ENCODE measurements at regions not wholly inside any gene's neighbourhood (a gene's known extent, or its start where the extent isn't known, plus 50 kb on each side); places are given as distances from the start of the nearest gene placed in this dataset.

DNA sequence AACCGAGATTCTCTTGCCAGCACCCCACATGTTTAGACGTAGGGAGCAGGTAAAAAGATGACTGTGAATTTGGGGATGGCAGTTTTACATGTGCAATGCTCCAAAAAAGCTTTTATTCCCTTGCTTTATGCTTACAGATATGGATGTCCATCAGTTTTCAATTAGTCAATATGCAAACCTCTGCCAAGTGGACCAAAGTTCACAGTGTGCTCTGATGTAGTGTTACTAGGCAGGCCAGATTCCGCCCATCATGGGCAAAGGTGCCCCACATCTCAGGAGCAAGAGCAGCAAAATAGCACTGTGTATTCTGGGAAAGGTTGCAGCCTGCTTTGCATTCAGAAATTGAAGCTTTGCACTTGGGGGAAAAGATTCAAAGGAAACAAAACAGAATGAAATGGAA lies 329.7 kb upstream of the ZEB2 start:
- no peak for DNase-seq

DNA sequence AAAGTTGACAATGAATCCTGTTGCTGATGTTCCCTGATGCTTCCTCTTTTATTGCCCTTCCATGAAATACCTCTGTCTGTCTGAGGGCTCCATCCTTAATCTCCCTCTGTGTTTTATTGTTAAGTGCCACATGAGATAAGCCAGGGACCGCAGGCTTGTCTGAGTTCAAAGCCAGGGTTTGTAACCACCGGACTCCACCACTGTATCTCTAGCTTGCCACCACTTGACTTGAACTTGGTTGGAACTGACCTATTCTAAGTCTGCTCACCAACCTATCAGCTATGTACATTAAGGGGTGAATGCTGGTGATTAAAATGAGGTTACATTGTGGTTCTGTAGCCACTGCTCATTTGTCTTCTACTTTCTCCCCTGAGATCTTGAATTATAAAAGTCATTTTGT lies 328.5 kb upstream of the ZEB2 start:
- no peak for DNase-seq

DNA sequence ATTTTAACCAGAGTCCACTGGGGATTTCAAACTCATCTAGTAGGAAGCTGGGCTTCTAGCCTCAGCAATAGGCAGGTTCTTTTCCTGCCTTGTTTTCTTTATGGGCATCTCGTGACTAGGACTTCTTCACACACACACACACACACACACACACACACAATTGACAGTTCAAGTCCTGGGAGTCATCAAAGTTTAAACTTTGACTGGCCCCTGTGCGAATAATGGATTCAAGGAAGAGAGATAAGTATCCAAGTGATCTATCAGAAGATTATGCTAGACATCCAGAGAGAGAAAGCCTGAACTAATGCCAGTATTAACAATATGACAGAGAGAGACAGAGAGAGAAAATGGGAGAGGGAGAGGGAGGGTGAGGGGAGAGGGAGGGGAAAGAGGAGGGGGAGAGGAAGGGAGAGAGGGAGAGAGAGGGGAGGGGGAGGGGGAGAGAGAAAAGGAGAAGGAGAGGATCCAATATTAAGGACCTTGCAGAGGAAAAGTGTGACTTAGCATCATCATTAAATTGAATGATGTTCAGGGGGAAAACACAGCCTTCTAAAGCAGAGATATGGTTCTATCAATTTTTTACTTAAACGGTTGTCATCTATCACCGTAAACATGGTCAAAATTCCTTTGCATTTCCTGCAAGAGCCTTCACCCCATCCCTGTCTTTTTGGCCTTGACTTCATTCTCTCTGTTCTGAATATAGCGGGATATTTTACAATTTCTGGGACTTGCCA lies 327.6 kb upstream of the ZEB2 start:
- no peak for DNase-seq

DNA sequence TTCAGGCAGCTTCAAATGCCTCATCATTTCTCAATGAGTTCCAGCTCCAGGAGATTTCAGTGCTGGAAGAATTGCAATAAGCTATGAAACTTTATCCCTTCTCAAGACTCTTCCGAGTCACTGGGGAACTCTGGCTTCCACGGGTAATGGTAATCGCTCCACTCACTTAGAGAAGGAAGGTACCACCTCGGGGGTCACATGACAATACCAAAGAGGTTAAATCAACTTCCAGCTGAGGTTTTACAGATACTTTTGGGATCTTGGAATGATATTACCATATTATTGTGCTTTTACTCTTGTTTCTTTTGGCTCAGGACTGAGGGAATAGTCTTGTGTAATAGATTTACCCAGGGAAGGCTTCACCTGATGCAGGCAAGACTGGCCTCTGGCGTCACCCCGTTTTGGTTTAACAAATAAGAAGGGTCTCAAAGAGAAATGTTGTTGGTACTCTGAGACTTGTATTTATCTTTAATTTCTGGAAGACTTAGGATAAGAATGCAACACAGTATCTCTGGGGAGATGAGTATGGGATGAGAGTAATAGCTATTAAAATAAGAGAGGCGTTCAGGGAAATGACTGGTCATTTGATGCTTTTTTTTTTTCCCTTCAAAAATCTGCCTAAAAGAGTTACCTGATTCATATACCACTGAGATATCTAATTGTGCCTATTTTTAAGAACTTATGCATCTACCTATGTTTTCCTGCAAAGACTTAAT lies 316.9 kb upstream of the ZEB2 start:
- no peak for DNase-seq

DNA sequence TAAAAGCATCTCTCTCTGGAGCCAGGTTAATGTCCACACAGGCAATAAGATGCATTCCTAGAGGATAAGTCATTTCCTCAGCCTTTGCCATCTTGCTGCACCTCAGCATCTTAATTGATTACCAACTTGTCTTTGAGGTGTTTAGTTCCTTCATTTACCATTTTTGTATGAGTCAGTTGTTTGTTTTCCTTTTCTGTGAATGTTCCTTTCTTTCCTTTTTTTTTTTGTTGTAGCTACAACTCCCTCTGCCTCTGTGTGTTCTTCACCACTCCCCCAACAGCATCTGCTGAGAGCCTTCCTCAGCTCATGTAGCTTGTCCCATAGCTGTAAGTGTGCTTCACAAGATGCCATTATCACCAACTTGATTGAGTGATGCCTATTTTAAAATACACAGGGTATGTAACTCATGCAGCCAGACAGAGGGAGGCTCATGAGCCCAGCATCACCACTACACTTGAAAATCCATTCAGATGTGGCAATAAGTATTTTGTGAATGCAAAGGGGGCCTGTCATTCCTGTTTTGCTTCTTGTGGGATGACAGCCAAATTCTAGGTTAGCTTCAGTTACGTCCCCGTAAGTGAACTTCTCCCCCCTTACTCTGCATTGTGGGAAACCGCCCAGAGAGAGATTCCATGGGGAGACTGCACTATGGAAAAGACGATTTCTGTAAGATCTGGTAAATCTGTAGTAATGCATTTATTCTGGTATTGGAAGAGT lies 315.9 kb upstream of the ZEB2 start:
- DNase-seq = no peak

DNA sequence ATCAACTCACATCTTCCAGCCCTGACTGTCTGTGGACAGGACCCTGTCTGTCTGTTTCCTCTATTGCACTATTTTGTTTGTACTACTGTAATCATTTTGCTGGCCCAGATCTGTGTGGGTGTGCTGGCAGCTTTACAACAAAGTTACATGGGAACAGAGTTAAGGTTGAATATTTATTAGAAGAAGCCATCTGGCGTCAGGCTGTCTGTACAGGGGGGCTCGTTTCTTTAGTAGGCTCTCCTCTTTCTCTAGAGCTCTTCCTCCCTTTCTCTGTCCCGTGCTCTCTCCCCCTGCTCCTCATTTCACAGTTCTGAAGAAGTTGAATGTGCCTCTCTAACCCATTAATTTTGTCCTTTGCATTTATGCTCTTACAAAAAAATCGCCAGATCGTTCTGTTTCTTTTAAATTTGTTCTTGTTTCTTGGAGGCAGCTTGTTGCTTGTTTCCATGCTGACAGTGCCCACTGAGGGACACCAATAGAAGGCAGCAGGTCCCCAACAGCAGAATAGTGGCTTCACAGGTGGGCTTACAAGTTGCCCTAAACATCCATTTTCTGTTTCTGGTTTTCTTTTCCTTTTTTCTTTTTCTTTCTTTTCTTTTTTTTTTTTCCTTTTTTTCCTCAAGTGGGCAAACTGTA lies 315.2 kb upstream of the ZEB2 start:
- DNase-seq = no peak

DNA sequence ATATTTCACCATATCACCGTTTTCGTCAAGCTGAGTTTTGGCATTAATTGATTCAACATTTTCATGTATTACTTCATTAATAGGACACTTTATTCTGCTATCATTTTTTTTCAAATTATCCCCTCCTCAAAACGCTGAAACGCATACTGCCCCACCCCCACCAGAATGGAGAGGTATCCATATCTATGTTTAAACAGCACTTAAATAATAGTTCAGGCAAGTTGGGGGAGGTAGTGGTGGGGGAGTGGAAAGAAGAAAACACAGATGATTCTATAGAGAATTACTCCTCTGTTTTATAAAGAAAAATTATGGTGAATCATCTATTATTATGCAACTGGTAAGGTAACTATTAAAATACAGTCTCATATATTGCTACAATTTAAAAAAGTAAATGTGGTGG lies 314.4 kb upstream of the ZEB2 start:
- no peak for DNase-seq

DNA sequence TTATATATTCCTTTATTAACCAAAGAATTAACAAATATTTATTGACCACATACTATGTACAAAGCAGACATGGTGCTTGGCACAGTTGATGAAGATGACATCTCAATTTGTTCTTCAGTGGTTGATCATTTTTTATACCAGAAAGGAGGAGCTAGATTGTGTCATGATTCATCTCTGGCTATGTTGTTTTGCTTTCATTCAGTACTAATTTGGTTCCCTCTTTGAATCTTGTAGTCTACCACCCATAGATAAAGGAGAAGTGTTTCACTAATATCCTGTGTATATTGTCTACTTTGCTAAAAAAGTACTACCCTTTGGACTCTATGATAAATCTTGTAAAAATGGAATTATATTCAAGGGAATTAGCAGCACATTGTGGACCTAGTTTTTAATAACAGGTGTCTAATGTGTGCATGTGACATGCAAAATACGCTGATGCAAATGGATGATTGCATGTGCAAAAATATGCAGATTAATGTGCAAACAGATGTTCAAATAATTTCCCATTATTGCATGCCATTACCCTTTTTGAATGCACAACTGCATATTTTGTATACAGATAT lies 313.2 kb upstream of the ZEB2 start:
- DNase-seq = no peak

DNA sequence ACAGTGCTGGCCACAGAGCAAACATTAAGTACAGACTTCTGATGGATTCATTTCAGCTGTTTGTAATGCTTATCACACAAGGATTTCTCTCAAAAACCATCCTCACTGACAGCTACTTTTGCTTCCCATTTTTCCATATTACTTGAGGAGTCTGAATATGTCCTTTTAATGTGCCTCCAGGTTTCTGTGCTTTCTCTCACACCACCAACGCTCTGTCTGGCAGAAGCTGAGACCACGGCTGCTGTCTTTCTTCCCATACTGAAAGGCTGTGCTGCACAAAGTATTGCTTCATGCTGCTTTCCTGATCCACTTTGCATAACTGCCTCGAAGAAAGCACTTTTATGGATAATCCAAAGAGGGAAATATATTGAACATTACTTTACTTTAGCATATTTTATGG lies 312.1 kb upstream of the ZEB2 start:
- DNase-seq = no peak

DNA sequence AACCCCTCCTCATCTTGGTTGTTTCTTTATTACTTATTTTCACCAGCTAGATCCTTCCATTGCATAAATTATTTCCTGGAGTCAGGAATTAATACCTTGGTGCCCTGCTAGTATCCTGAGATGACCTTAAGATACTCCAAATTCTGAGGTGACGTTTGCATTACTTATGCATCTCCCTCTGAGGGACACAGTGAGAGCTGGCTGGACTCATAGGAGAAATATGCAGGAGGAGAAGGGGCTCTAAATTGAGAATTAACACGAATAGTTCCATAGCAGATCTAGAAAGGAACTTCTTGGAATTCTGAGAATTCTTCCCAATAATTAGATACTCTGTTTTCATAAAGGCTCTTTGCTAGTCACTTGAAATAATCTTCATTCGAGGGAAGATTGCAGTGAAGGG lies 310.6 kb upstream of the ZEB2 start:
- DNase-seq = no peak

DNA sequence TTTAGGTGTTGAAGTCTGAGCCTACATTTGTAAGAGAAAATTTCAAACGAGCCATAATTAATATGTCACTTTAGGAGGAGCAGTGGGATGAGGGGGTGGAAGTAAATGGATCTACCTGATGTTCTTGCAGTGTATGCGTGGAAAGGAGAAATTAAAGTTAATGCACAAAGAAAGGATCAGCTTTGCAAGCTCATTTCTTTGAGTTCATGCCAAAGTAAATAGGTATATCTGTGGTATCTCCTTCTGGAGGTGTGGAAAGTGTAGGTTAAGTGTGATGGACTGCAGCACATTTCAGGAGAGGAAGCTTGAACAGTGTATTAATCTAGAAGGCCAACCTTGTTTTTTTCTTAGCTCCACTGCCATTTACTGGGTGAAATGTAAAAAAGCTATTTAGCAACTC lies 307.5 kb upstream of the ZEB2 start:
- DNase-seq = no peak

DNA sequence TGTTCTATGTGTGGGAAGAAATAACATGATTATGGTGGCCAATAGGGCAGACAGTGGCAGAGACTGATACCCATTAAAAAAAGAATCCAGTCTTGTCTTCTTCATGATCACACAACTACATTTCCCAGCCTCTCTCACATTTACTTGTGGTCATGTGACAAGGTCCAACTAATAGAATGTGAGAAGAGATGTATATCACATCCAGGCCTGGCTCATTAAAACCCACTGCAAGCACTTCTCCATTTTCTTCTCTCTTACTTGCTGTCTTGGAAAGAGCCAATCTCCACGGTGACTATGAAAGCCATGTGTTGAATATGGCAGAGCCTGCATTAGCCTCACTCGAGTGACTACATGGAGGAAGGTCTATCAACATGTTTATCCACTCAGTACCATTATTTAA lies 306.2 kb upstream of the ZEB2 start:
- no peak for DNase-seq

DNA sequence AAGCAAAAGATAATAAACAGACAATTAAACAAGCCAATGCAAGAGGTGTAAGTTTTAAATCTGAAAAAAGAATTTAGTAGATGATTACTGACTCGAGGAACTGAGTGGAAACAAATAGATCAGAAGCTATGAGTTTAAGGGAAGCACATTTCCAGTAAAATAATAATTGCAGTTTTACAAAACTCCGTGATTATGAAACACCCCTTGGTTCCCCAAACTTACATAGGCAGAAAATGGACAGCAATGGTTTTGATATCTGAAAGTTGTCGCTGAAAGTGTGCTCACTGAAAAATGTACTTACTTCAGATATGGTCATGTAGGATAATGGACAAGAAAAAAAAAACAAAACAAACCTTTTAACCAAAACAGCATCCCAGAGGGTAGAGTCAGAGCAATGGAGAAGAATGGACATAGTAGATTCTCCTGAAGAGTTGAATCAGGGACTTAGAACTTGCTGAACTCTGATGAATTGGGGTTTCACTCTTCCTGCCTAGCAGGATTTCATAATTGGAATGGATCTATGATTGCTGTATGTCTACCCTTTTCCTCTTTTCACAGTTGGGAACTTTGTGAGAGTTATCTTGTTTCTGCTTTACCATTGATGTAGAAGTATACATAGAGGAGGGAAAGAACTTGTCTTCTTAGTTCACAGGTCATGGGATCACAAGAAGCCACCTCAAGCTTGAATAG lies 305.6 kb upstream of the ZEB2 start:
- no peak for DNase-seq

DNA sequence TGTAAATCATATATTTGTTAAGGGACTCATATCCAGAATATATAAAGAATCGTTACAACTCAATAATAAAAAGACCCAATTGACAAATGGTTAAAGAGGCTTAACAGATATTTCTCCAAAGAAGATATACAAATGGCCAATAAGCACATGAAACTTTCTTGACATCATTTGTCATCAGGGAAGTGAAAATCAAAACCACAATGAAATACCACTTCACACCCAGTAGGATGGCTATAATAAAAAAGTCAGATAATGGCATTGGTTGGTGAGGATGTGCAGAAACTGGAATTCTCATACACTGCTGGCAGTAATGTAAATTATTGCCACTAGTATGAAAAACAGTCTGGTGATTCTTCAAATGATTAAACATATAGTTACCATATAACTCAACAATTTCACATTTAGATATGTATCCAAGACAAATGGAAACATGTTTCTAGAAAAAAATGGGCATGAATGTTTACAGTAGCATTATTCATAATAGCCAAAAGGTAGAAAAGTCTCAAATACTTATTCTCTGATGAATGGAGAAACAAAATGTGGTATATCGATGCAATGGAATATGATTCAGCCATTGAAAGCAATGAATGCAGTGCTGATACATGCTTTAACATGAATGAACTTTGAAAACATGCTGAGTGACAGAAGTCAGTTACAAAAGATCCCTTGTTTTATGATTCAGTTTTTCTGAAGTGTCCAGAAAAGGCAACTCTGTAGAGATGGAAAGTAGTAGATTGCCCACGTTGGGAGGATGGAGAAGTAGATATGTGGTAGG lies 304.6 kb upstream of the ZEB2 start:
- no peak for DNase-seq

DNA sequence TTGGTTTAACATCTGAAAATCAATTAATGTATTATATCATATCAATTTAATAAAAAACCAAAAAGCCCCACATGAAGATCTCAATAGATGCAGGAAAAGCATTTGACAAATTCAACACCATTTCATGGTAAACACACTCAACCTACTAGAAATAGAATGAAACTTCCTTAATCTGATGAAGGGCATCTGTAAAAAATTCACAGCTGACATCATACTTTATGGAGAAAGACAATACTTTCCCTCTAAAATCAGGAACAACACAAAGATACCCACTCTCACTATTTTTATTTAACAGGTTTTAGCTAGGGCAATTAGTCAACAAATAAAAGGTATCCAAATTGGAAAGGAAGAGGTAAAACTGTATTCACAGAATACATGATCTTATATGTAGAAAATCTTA lies 303.0 kb upstream of the ZEB2 start:
- DNase-seq = no peak

DNA sequence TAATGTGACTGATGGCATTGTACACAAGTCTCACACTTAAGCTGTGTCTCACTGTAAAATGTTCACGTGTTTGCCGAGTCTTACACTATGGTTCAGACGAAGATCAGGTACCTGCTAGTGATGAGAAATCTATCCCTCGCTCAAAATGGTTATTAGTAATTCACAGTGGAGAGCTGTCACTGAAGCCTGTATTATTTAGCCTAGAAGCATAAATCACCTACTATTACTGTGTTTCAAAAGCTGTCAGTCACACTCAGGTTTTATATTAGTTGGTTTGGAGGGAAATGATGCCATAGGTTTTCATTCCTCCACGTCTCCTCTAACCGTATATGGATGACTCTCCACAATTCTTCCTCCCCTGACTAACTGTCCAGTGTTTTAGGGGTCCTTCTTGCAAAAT lies 292.4 kb upstream of the ZEB2 start:
- no peak for DNase-seq

DNA sequence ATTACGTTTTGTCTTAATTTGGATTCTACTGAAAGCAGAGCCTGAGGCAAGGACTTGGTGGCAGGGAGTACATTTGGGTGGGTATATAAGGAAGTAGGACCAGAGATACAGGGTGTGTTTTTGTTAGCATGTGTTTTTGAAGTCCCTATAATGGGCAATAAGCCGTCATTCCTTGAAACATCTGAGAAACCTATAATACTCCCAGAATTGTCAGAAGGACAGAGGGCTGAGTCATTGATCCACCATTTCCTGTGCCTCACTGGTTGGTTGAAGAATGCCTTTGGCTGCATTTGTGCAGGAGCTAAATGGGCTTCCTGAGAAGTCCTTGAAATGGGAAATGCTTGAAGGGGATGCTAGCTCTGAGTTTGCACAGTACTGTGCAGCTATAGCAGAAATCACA lies 281.8 kb upstream of the ZEB2 start:
- no peak for DNase-seq

DNA sequence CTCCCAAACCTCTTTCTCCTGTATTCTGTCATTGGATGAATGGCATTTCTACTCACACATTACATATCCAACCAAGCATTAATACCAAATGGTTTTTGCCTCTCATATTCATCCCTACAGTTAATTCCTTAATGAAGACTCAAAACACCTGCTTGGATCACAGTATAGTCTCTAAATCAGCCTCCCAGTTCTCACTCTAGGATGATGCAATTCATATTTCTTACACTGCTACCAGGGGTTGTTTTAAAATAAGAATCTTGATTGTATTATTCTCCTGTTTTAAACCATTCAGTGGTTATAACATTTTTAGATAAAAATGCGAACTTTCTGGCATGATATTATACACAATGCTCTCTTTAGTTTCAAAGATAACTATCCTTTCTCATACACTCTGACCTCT lies 281.4 kb upstream of the ZEB2 start:
- no peak for DNase-seq

DNA sequence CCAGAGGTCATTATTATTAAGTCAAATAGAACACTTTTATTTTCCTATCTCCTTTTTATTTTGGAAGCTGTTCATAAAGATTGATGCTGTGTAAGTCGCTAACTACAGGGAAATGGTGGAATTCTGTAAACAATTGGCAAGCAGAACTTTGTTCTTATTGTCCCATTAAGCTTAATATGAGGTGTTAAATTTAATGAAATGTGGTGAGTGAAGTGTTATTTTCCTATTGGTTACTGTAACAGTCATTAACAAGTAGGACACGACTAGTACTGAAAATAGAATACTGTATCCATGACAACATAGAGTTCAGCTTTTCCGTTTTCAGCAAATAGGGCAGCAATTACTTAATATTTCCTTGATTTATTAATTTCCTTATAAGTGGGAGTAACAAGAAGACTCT lies 279.1 kb upstream of the ZEB2 start:
- DNase-seq = no peak

DNA sequence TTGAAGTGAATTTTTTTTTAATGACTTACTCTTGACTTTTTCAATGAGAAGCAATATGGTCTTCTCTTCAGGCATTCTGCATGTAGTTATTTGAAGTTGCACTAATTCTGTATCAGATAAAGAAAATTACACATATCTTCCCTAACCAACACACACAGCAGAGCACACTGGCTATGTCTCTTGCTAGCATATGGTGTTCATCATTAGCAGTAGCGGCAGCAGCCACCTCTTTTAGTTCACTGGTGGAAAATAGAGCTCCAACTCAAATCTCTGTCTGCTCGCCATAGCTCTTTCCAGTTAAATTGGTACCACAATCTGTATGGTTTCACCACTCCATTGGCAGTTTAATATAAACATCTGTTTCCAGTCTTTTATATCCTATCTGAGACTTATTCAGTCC lies 278.1 kb upstream of the ZEB2 start:
- DNase-seq = no peak

DNA sequence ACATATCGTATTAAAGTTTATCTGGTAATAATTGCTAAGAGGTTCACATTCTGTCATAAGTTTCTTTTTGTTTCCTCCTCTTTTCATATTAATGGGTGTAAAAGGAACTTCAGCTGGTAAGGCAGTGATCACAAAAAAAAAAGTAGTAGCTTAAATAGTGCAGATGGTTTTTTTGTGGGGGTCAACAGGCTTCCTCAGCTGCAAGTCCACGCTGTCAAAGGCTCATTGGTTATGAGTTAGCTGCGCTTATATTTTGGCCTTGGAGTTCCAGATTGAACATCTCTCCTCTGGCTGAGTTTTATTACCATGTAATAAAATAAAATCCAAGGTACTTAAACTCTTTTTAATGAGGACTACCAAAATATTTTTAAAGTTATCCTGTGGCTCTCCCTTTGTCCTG lies 277.0 kb upstream of the ZEB2 start:
- no peak for DNase-seq

DNA sequence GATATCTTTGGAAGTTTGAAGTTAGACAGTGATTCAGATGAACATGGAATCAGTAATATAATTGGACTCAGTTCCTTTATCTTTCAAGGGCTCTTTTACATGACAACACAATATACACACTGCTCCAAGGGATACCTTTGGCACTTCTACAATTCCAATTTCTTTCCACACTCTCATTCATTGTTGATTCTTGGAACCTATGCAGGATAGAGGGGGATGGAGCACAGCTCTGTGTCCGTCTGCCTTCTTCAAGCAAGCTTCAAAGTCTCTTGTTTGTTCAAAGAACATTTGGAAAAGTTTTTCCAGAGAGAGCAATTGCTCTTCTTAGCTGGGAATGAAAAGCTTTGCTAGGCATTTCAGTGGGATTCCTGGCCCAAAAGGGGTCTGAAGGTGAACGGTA lies 276.2 kb upstream of the ZEB2 start:
- no peak for DNase-seq

All from T-helper 2 cell (primary cell).